HL-60 (cell line): ENCODE measurements at regions not wholly inside any gene's neighbourhood (a gene's known extent, or its start where the extent isn't known, plus 50 kb on each side); places are given as distances from the start of the nearest gene placed in this dataset.

Source experiments
- DNase-seq, 2 experiments: peaks; one replicate each; pipeline ENCODE4 v3.0.0-alpha.2; 2010 to 2020; ENCODE audit warnings: low read depth in 1 of 2, low spot score in 1 of 2
- H3K27ac ChIP-seq: fragments of 250-450 bp; sonication (Bioruptor Pico); replicated peaks from 2 replicates; pipeline ENCODE4 v1.5.1; 2020; ENCODE audit warnings: mild to moderate bottlenecking, moderate library complexity
- H3K27me3 ChIP-seq: fragments of 250-450 bp; sonication (Bioruptor Pico); 2 replicates; pipeline ENCODE4 v1.5.1; 2021; ENCODE audit warnings: mild to moderate bottlenecking, moderate library complexity; ENCODE audit not compliant: insufficient read depth, poor library complexity, severe bottlenecking
- H3K4me3 ChIP-seq: replicated peaks from 2 replicates; pipeline ENCODE4 v1.5.1; 2011; ENCODE audit warnings: mild to moderate bottlenecking, control low read depth, low read length; ENCODE audit not compliant: insufficient read depth
- CTCF ChIP-seq: IDR thresholded peaks from one replicate; pipeline ENCODE4 v1.5.1; 2011; ENCODE audit warnings: low read length, control low read depth, inconsistent platforms; ENCODE audit not compliant: insufficient read depth
- GABPA ChIP-seq: IDR thresholded peaks from 2 replicates; pipeline ENCODE4 v1.6.1; 2012; ENCODE audit warnings: low read depth
- POLR2AphosphoS5 ChIP-seq: IDR thresholded peaks from 2 replicates; pipeline ENCODE4 v1.6.1; 2012; ENCODE audit warnings: low read depth
- REST ChIP-seq: IDR thresholded peaks from 2 replicates; pipeline ENCODE4 v1.6.1; 2012; ENCODE audit warnings: low read depth; ENCODE audit not compliant: insufficient replicate concordance
- SPI1 ChIP-seq: IDR thresholded peaks from 2 replicates; pipeline ENCODE4 v1.6.1; 2012; ENCODE audit warnings: low read depth, mild to moderate bottlenecking, borderline replicate concordance

GRCh38 chr5:17430241-17430640 lies 67.8 kb upstream of the TAF11L2 start:
- Histone ChIP-seq H3K27ac (no peak overlapping the region), H3K4me3 (no peak overlapping the region), H3K27me3 (no peaks in the 10 kb centered on the region)
- TF ChIP-seq REST (no peak), POLR2AphosphoS5 (no peak), GABPA (no peak), CTCF (no peak), SPI1 (no peak)
- DNase-seq: no peak

- no peak for DNase-seq
- no peak for TF ChIP-seq SPI1
- no peak for TF ChIP-seq GABPA
- no peak for TF ChIP-seq CTCF
- TF ChIP-seq POLR2AphosphoS5: no peak
- TF ChIP-seq REST: no peak
- H3K27me3 ChIP-seq: no peaks in the 10 kb centered on the region
- H3K4me3 ChIP-seq: no peak overlapping the region
- no peak overlapping the region for H3K27ac ChIP-seq
Observed at GRCh38 chr5:17431272-17432050, 66.6 kb upstream of the TAF11L2 start.

GRCh38 chr5:17432569-17432968 lies 65.5 kb upstream of the TAF11L2 start:
- no peak for DNase-seq
- TF ChIP-seq REST (no peak), GABPA (no peak), CTCF (no peak), POLR2AphosphoS5 (no peak), SPI1 (no peak)
- Histone ChIP-seq H3K27ac (no peak overlapping the region), H3K4me3 (no peak overlapping the region), H3K27me3 (no peaks in the 10 kb centered on the region)
